Trophoblast cell (in vitro differentiated cells and primary cell): ENCODE measurements at regions not wholly inside any gene's neighbourhood (a gene's known extent, or its start where the extent isn't known, plus 50 kb on each side); places are given as distances from the start of the nearest gene placed in this dataset.
"Not testable (repeated sequence)": the region's sequence is repeated elsewhere in the genome, so short reads cannot be mapped to it uniquely, and the experiment has no call there.

Experiments
- DNase-seq, 2 donors: peaks; one replicate each; pipeline ENCODE4 v3.0.0-alpha.2; 2016
- H2AFZ ChIP-seq: 2 replicates; pipeline ENCODE4 v1.6.1; 2013; ENCODE audit warnings: low read length, moderate library complexity, mild to moderate bottlenecking; ENCODE audit not compliant: insufficient read depth, poor library complexity
- H2AK5ac ChIP-seq: 2 replicates; pipeline ENCODE4 v1.6.1; 2013; ENCODE audit warnings: mild to moderate bottlenecking, low read length
- H2BK120ac ChIP-seq: 2 replicates; pipeline ENCODE4 v1.6.1; 2013; ENCODE audit warnings: low read length, mild to moderate bottlenecking, moderate library complexity; ENCODE audit not compliant: insufficient read depth, poor library complexity
- H2BK12ac ChIP-seq: 2 replicates; pipeline ENCODE4 v1.6.1; 2013; ENCODE audit warnings: mild to moderate bottlenecking, low read length, moderate library complexity
- H2BK5ac ChIP-seq: 2 replicates; pipeline ENCODE4 v1.6.1; 2013; ENCODE audit warnings: low read length, low read depth, moderate library complexity, mild to moderate bottlenecking; ENCODE audit not compliant: poor library complexity
- H3K14ac ChIP-seq: 2 replicates; pipeline ENCODE4 v1.6.1; 2013; ENCODE audit warnings: mild to moderate bottlenecking, low read length
- H3K18ac ChIP-seq: 2 replicates; pipeline ENCODE4 v1.6.1; 2013; ENCODE audit warnings: mild to moderate bottlenecking, low read length
- H3K23ac ChIP-seq: 2 replicates; pipeline ENCODE4 v1.6.1; 2013; ENCODE audit warnings: low read length
- H3K27ac ChIP-seq: 2 replicates; pipeline ENCODE4 v1.5.1; 2013; ENCODE audit warnings: low read depth, mild to moderate bottlenecking, inconsistent platforms, low read length, moderate library complexity
- H3K27me3 ChIP-seq: 2 replicates; pipeline ENCODE4 v1.6.1; 2013; ENCODE audit warnings: inconsistent platforms, mild to moderate bottlenecking, low read length, moderate library complexity; ENCODE audit not compliant: insufficient read depth
- H3K36me3 ChIP-seq, 2 experiments: 1 replicate in 1 of 2; 2 replicates in 1 of 2; pipeline ENCODE4 v1.6.1; 2013; ENCODE audit warnings: low read length in 2 of 2, mild to moderate bottlenecking in 2 of 2, moderate library complexity in 1 of 2; ENCODE audit not compliant: insufficient read depth in 2 of 2, control insufficient read depth in 1 of 2
- H3K4ac ChIP-seq: 2 replicates; pipeline ENCODE4 v1.6.1; 2013; ENCODE audit warnings: low read depth, mild to moderate bottlenecking, low read length, moderate library complexity
- H3K4me1 ChIP-seq, 2 experiments: 1 replicate in 1 of 2; 2 replicates in 1 of 2; pipeline ENCODE4 v1.6.1; 2013; ENCODE audit warnings: low read length in 2 of 2, mild to moderate bottlenecking in 2 of 2, moderate library complexity in 1 of 2; ENCODE audit not compliant: insufficient read depth in 2 of 2, control insufficient read depth in 1 of 2
- H3K4me2 ChIP-seq: 2 replicates; pipeline ENCODE4 v1.6.1; 2013; ENCODE audit warnings: inconsistent platforms, mild to moderate bottlenecking, low read length, moderate library complexity
- H3K4me3 ChIP-seq: 2 replicates; pipeline ENCODE4 v1.5.1; 2013; ENCODE audit warnings: mild to moderate bottlenecking, low read depth, low read length, inconsistent platforms
- H3K79me1 ChIP-seq: one replicate; pipeline ENCODE4 v1.6.1; 2013; ENCODE audit warnings: low read length
- H3K79me2 ChIP-seq: 2 replicates; pipeline ENCODE4 v1.6.1; 2013; ENCODE audit warnings: low read length, mild to moderate bottlenecking; ENCODE audit not compliant: control insufficient read depth, insufficient read depth, poor library complexity
- H3K9ac ChIP-seq: 2 replicates; pipeline ENCODE4 v1.6.1; 2013; ENCODE audit warnings: mild to moderate bottlenecking, low read length
- H3K9me3 ChIP-seq: 2 replicates; pipeline ENCODE4 v1.6.1; 2013; ENCODE audit warnings: low read depth, mild to moderate bottlenecking, control low read depth, inconsistent platforms, low read length; ENCODE audit not compliant: insufficient read depth
- H4K12ac ChIP-seq: 2 replicates; pipeline ENCODE4 v1.6.1; 2013; ENCODE audit warnings: low read depth, mild to moderate bottlenecking, low read length, moderate library complexity
- H4K8ac ChIP-seq: 2 replicates; pipeline ENCODE4 v1.6.1; 2013; ENCODE audit warnings: low read depth, mild to moderate bottlenecking, low read length, moderate library complexity
- H4K91ac ChIP-seq: one replicate; pipeline ENCODE4 v1.6.1; 2013; ENCODE audit warnings: low read depth, mild to moderate bottlenecking, low read length, moderate library complexity
- WGBS: extraction: QIAGEN DNeasy Blood & Tissue Kit; methylation state at CpG from one replicate; pipeline ENCODE4 v1.1.7; 2013; ENCODE audit warnings: missing lambda C conversion rate; ENCODE audit not compliant: insufficient read length, insufficient coverage; ENCODE audit errors: extremely low coverage; 5-methylcytosine and 5-hydroxymethylcytosine counted together

DNA sequence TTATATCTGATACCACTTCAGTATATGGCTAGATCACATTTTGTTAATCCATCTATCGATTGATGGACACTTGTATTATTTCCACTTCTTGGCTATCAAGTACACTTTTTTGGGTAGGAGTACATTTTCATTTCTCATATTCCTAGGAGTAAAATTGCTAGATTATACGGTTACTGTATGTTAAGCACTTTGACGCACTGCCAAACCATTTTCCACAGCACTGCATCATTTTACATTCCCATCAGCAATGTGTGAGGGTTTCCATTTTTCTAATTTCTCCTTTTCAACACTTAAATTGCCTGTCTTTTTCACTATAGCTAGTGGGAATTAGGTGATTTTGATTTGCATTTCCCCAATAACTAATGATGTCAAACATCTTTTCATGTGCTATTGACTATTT is 179.3 kb upstream of the B3GAT1 start:
- H3K79me2 ChIP-seq: no peaks in the 10 kb centered on the region
- H2BK12ac ChIP-seq: no peak overlapping the region

DNA sequence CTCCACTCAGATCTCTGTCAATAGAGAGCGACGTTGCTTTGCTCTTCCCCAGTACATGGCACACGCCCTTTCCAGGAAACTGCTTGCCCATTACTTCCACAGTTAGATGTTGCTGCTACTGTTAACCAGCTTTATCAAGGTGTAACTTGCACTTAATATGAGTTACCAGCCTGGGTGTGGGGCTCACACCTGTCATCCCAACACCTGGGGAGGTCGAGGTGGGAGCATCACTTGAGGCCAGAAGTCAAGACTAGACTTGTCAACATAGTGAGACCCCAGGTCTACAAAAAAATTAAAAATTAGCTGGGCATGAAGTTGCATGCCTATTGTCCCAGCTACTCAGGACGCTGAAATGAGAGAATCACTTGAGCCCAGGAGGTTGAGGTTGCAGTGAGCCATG is 177.1 kb upstream of the B3GAT1 start:
- H3K4me2 ChIP-seq: no peak overlapping the region
- H2BK120ac ChIP-seq: no peak overlapping the region
- H4K8ac ChIP-seq: no peak overlapping the region
- H2BK5ac ChIP-seq: no peak overlapping the region
- H3K9ac ChIP-seq: no peak overlapping the region
- no peaks in the 10 kb centered on the region for H3K27me3 ChIP-seq
- H3K36me3 ChIP-seq: no peaks in the 10 kb centered on the region
- no peak overlapping the region for H3K23ac ChIP-seq
- no peak overlapping the region for H2BK12ac ChIP-seq
- no peak overlapping the region for H4K12ac ChIP-seq
- no peaks in the 10 kb centered on the region for H3K79me2 ChIP-seq
- no peak overlapping the region for H4K91ac ChIP-seq
- H3K18ac ChIP-seq: no peak overlapping the region
- no CpG with 5 or more reads among the region's 5 CpGs for WGBS
- peaks cover 1% of the 10 kb centered on the region for H3K9me3 ChIP-seq
- no peak overlapping the region for H3K14ac ChIP-seq
- no peak overlapping the region for H3K27ac ChIP-seq
- no peak overlapping the region for H3K4me3 ChIP-seq
- no peaks in the 10 kb centered on the region for H3K4me1 ChIP-seq
- H3K4ac ChIP-seq: no peak overlapping the region
- no peak overlapping the region for H2AFZ ChIP-seq
- no peak for DNase-seq
- H2AK5ac ChIP-seq: no peak overlapping the region
- no peaks in the 10 kb centered on the region for H3K79me1 ChIP-seq

More for the DNA sequence above, 179.3 kb upstream of the B3GAT1 start:
- H3K4me3 ChIP-seq: no peak overlapping the region
- no peak overlapping the region for H2BK5ac ChIP-seq
- H3K27ac ChIP-seq: no peak overlapping the region
- H3K4ac ChIP-seq: no peak overlapping the region
- no peak for DNase-seq
- WGBS: no CpG with 5 or more reads among the region's 3 CpGs
- no peak overlapping the region for H4K91ac ChIP-seq
- H3K27me3 ChIP-seq: no peaks in the 10 kb centered on the region
- H2AK5ac ChIP-seq: no peak overlapping the region
- H4K8ac ChIP-seq: no peak overlapping the region
- no peak overlapping the region for H2BK120ac ChIP-seq
- no peak overlapping the region for H3K4me2 ChIP-seq
- H4K12ac ChIP-seq: no peak overlapping the region
- H3K4me1 ChIP-seq: no peaks in the 10 kb centered on the region
- H2AFZ ChIP-seq: no peak overlapping the region
- H3K9me3 ChIP-seq: peaks cover 1% of the 10 kb centered on the region
- no peak overlapping the region for H3K18ac ChIP-seq
- H3K23ac ChIP-seq: no peak overlapping the region
- H3K79me1 ChIP-seq: no peaks in the 10 kb centered on the region
- no peaks in the 10 kb centered on the region for H3K36me3 ChIP-seq
- no peak overlapping the region for H3K9ac ChIP-seq
- H3K14ac ChIP-seq: no peak overlapping the region

DNA sequence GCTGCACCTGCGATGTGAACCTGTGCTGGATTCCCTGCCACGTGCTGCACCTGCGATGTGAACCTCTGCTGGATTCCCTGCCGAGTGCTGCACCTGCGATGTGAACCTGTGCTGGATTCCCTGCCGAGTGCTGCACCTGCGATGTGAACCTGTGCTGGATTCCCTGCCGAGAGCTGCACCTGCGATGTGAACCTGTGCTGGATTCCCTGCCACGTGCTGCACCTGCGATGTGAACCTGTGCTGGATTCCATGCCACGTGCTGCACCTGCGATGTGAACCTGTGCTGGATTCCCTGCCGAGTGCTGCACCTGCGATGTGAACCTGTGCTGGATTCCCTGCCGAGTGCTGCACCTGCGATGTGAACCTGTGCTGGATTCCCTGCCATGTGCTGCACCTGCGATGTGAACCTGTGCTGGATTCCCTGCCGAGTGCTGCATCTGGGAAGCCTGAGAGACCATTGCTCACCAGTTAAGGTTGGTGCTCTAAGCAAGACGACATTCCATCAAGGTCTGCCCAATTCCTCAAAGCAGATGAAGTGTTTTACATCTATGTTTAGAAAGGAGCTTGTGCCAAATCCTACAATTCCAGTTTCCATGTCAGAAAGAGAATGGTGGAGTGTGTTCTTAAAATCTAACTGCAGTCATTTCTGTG is 176.5 kb upstream of the B3GAT1 start:
- H2BK5ac ChIP-seq, H3K9ac ChIP-seq, H4K8ac ChIP-seq, H3K4ac ChIP-seq, H3K4me1 ChIP-seq, H2AFZ ChIP-seq, H3K4me3 ChIP-seq, H3K9me3 ChIP-seq, H3K36me3 ChIP-seq, H3K18ac ChIP-seq, H4K91ac ChIP-seq, H4K12ac ChIP-seq, H3K27me3 ChIP-seq, DNase-seq, H3K27ac ChIP-seq, H3K79me2 ChIP-seq, H3K4me2 ChIP-seq, H3K14ac ChIP-seq, H3K79me1 ChIP-seq, H2BK12ac ChIP-seq, H2AK5ac ChIP-seq, H3K23ac ChIP-seq, H2BK120ac ChIP-seq: not testable (repeated sequence)
- whole genome bisulfite sequencing: no CpG with 5 or more reads among the region's 20 CpGs

DNA sequence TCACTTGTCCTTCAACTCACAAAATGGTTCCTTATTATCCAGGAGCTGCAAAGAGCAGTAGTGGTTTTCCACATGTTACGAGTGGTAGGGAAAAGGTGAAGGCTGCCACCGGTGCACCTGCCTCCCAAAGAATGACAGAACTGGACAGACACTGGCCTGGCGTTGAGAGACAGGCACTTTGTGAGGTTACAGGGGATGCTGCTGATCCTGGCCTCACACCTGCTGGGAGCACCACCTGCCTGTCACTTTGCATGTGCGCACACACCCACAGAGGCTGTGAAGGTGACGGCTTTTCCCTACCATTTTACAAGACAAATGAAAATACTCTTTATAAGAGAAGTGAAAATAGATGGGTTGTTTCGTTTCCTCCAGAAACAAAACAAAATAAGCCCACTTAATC is 175.3 kb upstream of the B3GAT1 start:
- no peak overlapping the region for H4K8ac ChIP-seq
- H2BK120ac ChIP-seq: no peak overlapping the region
- no peak overlapping the region for H3K4me3 ChIP-seq
- no peak overlapping the region for H4K91ac ChIP-seq
- no peak overlapping the region for H4K12ac ChIP-seq
- H3K9me3 ChIP-seq: peaks cover 1% of the 10 kb centered on the region
- H3K9ac ChIP-seq: no peak overlapping the region
- no CpG with 5 or more reads among the region's 6 CpGs for WGBS
- H3K27ac ChIP-seq: no peak overlapping the region
- H3K23ac ChIP-seq: no peak overlapping the region
- H2AFZ ChIP-seq: no peak overlapping the region
- DNase-seq: no peak
- H3K27me3 ChIP-seq: no peaks in the 10 kb centered on the region
- no peak overlapping the region for H2BK5ac ChIP-seq
- H3K4ac ChIP-seq: no peak overlapping the region
- H3K4me2 ChIP-seq: no peak overlapping the region
- no peak overlapping the region for H3K14ac ChIP-seq
- H3K18ac ChIP-seq: no peak overlapping the region
- H3K36me3 ChIP-seq: no peaks in the 10 kb centered on the region
- no peaks in the 10 kb centered on the region for H3K79me1 ChIP-seq
- H3K4me1 ChIP-seq: no peaks in the 10 kb centered on the region
- no peak overlapping the region for H2AK5ac ChIP-seq
- H3K79me2 ChIP-seq: no peaks in the 10 kb centered on the region
- no peak overlapping the region for H2BK12ac ChIP-seq
